ENCODE measurements at regions not wholly inside any gene's neighbourhood (a gene's known extent, or its start where the extent isn't known, plus 50 kb on each side); places are given as distances from the start of the nearest gene placed in this dataset.

GRCh38 chr11:127157225-127157624 is 156.7 kb upstream of the KIRREL3 start:
- no peak for DNase-seq

- DNase-seq = no peak
Observed at GRCh38 chr11:127149410-127149809, 148.8 kb upstream of the KIRREL3 start.

- DNase-seq = no peak
Observed at GRCh38 chr11:127143251-127143650, 142.7 kb upstream of the KIRREL3 start.

GRCh38 chr11:127138613-127139012 is 138.0 kb upstream of the KIRREL3 start:
- DNase-seq = no peak

- DNase-seq = no peak
Observed at GRCh38 chr11:127137771-127138280, 137.3 kb upstream of the KIRREL3 start.

- DNase-seq = no peak
Observed at GRCh38 chr11:127136438-127136837, 135.9 kb upstream of the KIRREL3 start.

- no peak for DNase-seq
Observed at GRCh38 chr11:127135256-127135655, 134.7 kb upstream of the KIRREL3 start.

- no peak for DNase-seq
Observed at GRCh38 chr11:127133061-127133460, 132.5 kb upstream of the KIRREL3 start.

GRCh38 chr11:127130321-127130720 is 129.8 kb upstream of the KIRREL3 start:
- no peak for DNase-seq

- DNase-seq = no peak
Observed at GRCh38 chr11:127126986-127127385, 126.4 kb upstream of the KIRREL3 start.

- DNase-seq = no peak
Observed at GRCh38 chr11:127119356-127119755, 118.8 kb upstream of the KIRREL3 start.

GRCh38 chr11:127118811-127119210 is 118.2 kb upstream of the KIRREL3 start:
- DNase-seq = no peak

- DNase-seq = no peak
Observed at GRCh38 chr11:127117231-127117739, 116.7 kb upstream of the KIRREL3 start.

GRCh38 chr11:127115844-127116243 is 115.3 kb upstream of the KIRREL3 start:
- no peak for DNase-seq

GRCh38 chr11:127114035-127114434 is 113.5 kb upstream of the KIRREL3 start:
- no peak for DNase-seq

- no peak for DNase-seq
Observed at GRCh38 chr11:127110542-127110941, 110.0 kb upstream of the KIRREL3 start.

- no peak for DNase-seq
Observed at GRCh38 chr11:127109796-127110480, 109.4 kb upstream of the KIRREL3 start.

GRCh38 chr11:127108838-127109237 is 108.3 kb upstream of the KIRREL3 start:
- no peak for DNase-seq

GRCh38 chr11:127106938-127107337 is 106.4 kb upstream of the KIRREL3 start:
- no peak for DNase-seq

GRCh38 chr11:127105593-127106541 is 105.3 kb upstream of the KIRREL3 start:
- DNase-seq = no peak

- no peak for DNase-seq
Observed at GRCh38 chr11:127103586-127104388, 103.2 kb upstream of the KIRREL3 start.

GRCh38 chr11:127098684-127099083 is 98.1 kb upstream of the KIRREL3 start:
- DNase-seq = no peak

GRCh38 chr11:127080735-127081134 is 80.2 kb upstream of the KIRREL3 start:
- no peak for DNase-seq

Measured in activated CD4-positive, CD25-positive, alpha-beta regulatory T cell treated with anti-CD3 and anti-CD28 coated beads, Interleukin-2, amount 50 U/mL, for 72 hours (primary cell).